ENCODE measurements at regions not wholly inside any gene's neighbourhood (a gene's known extent, or its start where the extent isn't known, plus 50 kb on each side); places are given as distances from the start of the nearest gene placed in this dataset.

- no peak for DNase-seq
Measured at GRCh38 chr13:75124415-75124814, 357.6 kb downstream of the TBC1D4 start.

- no peak for DNase-seq
Measured at GRCh38 chr13:75123428-75123827, 358.5 kb downstream of the TBC1D4 start.

GRCh38 chr13:75120085-75120484 lies 361.9 kb downstream of the TBC1D4 start:
- no peak for DNase-seq

DNA sequence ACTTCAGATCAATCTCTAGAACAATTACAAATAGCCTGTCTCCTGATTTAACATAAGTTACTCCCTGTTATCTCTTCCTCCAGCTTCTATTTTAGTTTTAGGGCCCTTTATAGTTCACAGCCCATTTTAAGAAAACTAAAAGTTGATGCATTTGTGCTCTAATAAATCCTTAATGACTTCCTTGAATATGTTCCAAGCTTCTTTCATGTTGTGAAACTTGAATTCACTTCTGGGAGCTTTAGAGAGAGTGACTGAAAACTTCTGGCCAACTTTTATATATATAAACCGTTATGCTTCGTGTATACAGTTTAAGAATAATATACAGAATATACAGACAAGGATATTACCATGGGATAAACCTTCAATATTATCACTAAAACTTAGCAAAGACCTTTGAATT lies 366.8 kb downstream of the TBC1D4 start:
- DNase-seq, result no peak

DNA sequence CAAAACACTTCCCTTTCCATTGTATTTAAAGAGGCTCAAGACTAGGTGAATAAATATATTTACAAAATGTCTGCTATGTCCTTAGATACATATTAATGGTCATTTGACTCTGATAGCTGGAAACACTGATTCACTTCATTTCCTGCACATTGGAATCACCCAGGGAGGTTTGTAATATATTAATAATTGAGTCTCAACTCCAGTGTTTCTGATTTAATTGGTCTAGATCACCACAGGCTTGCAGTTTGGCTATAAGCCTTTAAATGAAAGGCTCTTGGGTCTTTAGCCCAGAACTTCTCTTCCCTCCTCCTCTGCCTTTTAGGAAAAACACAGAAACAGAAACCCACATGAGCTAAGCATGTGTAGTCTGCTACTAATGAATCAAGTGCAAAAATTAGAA lies 378.0 kb downstream of the TBC1D4 start:
- DNase-seq, result no peak

GRCh38 chr13:75102001-75102716 lies 379.8 kb downstream of the TBC1D4 start:
- DNase-seq, result no peak

- DNase-seq, result no peak
Measured at GRCh38 chr13:75101348-75101747, 380.6 kb downstream of the TBC1D4 start.

GRCh38 chr13:75092143-75092542 lies 389.8 kb downstream of the TBC1D4 start:
- DNase-seq, result no peak

- no peak for DNase-seq
Measured at GRCh38 chr13:75091718-75092117, 390.3 kb downstream of the TBC1D4 start.

DNA sequence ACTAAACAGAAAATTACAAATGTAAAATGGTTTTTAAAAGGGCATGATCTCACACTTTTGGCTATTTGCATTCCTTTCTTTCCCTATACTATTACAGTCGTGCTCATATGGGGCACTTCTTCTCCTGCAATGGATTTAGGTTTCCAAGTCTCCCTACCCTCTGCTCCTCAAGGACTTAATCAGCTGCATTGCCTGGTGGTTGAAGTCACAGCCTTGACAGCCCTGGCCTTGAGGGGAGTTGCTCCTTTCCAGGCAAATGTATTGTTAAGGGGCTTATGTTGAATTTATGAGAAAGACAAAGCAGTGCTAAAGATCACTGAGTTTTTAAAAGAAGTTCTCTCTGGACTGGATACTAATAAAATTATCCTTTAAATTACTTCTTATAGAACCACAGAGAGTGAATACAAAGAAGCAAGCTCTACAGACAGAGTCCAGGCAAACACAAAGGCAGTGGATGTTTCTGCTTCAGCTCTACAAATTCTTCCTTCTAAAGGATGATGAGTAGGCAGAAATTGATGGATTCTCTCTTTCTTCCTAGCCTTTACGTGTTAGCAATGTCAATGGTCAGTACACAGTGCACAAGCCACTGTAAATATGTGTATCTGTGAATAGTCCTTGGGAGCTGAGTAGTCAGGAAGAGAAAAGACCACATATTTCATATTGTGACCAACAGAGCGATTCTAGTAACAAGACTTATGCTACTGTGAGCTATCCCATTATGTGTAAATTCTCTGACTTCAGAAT lies 390.9 kb downstream of the TBC1D4 start:
- DNase-seq, result no peak

DNA sequence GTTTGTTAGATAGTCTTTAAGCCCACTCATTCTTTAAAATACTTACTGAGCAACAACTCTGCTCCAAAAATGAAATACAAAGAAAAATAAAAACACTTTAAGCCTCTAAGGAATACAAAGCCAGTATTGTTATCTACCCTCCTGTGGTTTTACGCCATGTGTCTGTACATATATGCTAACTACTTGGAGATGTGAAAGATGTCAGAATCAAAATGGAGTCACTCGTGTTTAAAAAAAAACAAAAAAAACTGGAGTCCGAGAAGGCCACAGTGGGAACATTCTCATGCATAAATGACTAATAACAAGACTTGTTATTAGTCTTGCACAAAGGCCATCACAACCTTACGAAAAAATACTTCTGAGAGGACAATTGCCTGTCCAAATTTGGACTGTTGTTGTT lies 393.1 kb downstream of the TBC1D4 start:
- no peak for DNase-seq

DNA sequence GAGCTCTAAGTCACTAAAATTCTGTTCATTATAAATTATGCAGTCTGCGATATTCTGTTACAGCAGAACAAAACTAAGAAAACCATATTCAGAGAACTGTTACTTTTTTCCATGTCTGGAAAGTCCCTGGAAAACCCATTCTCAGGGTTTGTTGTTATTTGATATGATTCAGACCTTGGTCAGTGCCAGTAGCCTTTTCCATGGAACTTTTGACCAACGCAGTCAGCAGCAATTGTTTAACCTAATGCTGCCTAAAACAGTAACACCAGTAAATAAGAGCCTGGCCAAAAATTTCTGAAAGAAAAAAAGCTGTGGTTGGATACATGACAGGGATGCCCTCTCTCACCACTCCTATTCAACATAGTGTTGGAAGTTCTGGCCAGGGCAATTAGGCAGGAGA lies 402.7 kb downstream of the TBC1D4 start:
- DNase-seq, result no peak

DNA sequence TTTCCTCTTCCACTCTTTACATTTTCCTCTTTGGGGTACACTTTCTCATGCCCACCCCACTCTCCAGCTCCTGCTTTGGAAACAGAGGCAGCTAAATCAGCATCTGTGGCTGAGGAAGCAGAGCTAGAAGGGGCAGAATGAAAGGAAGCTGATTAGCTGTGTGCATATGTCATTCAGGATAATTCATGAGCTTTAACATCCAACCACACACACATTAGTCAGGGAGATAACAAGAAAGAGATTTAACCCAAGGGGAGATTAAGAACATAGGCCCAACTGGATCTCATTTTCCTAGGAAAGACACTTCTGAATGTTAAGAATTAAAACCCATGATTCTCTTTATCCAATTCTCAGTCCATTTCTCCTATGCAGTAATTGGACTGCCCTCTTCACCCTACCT lies 405.5 kb downstream of the TBC1D4 start:
- no peak for DNase-seq

DNA sequence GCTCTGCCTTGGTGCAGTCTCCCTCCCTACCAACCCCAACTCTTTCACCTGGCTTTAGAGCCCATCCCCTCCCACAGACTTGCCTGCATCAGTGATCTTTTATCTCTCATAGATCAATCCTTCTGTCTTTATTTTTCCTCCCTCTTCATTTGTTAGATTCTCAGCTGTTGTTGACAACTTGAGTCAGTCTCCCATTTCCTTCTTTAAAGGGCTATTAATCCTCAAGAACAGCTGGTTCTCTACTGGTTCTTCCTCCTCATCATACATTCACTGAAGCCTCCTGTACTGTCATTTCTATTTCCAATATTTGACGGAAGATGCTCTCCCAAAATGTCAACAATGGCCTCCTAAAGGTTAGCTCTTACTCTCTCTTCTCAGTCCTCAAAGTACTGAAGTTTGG lies 408.2 kb downstream of the TBC1D4 start:
- no peak for DNase-seq

GRCh38 chr13:75072891-75073290 lies 409.1 kb downstream of the TBC1D4 start:
- no peak for DNase-seq

DNA sequence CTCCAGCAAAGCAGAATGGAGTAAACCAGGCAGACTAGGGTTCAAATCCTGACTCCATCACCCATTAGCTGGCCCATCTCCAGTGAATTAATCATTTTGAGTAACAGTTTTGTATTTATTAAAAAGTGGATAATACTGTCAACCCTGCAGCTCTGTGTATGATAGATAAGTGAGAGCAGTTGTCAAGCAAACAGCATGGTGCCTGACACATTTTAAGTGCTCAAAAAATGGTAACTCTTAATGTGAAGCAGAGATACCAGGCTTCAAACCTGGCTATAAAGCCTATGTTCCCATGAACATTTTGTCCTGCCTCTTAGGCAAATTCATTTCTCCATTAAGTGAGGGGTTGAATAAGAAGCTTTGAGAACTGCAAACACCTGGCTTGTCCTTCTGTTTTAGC lies 409.6 kb downstream of the TBC1D4 start:
- no peak for DNase-seq

DNA sequence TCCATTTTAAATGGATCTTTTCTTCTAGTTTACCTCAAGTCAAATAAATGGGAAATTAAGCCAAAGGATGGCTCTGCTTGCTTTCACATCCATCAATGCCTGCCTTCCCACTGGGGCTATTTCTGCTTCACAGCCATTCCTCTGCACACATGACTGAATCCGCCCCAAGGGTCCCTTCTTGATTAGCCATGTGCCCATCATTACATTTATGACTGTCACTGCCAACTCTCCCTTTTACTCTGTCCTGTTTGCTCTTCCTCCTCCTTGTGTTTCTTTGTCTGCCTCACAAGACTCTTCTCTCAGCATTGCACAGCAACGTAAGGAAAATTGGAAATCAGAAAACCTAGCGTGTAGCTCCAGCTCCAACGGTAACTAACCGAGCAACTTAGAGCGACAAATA lies 410.2 kb downstream of the TBC1D4 start:
- no peak for DNase-seq

DNA sequence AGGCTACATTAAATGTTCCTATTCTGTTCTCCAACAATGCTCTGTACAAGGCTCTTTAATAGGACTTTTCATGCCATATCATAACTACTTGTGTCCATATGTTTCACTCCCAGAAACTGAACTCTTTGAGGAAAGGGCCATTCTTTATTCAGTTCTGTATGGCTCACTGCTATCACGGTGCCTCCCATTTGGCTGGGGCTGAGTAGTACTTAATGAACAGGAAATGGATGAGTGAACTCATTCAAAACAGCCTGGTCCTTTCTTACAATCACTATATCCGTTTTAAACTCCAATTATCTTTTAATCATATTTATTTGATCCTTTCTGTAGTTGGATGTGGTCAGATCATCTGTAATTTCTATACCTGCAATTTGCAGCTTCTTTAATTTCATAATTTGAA lies 410.6 kb downstream of the TBC1D4 start:
- DNase-seq, result no peak

DNA sequence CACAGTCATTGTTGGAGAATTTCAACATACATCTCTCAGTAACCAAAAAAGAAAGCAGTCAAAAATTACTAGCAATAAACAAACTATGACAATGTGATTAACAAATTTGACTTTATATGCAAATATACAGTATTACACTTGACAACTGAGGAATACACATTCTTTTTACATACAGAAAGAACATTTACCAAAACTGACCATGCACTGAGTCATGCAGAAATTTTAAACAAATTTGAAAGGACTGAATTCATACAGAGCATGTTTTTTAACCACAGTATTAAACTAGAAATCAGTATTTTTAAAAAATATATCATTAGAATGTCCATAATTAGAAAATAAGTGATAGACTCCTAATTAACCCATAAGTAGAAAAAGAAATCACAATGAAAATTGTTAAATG lies 420.1 kb downstream of the TBC1D4 start:
- DNase-seq, result no peak

DNA sequence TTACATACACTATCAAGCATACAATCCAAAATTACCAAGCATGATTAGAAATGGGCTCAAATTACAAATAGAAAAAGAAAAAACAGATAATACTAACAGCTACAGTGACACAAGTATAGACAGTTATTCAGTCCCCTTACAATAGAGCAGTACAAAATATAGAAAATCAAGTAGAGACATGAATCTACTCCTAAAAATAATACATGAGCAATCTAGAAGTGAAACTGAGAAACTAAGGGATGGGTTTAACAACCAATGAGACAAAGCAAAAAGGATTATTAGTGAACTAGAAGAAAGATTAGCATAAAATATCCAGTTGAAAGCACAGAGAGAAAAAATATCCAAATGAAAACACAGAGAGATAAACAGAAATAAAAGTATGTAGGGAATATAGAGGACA lies 426.7 kb downstream of the TBC1D4 start:
- no peak for DNase-seq

GRCh38 chr13:75052616-75053015 lies 429.4 kb downstream of the TBC1D4 start:
- no peak for DNase-seq

DNA sequence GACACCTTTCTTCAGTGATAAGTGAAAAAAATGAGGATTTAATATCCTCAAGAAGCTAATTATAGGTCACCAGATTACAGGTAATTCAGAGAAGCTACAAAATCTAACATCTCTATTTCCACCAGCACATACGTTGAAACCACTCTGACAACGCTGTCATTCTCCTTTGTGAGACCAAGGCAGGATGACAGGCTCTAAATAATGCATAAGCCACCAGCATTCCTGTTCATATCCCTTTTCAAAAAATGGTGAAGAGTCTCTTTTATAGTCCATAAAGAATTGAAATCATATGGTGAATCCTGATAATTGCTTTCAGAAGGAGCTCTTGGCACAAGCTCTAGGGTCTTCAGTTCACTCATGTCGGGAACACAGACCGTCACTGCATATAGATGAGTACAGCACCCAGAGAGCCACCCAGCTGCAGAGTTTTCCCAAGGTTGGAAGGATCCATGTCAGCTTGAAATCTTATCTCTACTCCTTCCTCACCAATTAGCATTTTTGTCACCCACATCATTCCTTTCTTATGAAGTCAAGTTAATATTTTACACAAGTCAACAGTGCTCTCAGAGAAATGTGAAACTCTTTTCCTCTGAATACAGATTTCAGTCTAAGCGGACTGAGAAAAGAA lies 431.4 kb downstream of the TBC1D4 start:
- no peak for DNase-seq

GRCh38 chr13:75049735-75050335 lies 432.1 kb downstream of the TBC1D4 start:
- no peak for DNase-seq

GRCh38 chr13:75042807-75043206 lies 439.2 kb downstream of the TBC1D4 start:
- no peak for DNase-seq
